ENCODE measurements at regions not wholly inside any gene's neighbourhood (a gene's known extent, or its start where the extent isn't known, plus 50 kb on each side); places are given as distances from the start of the nearest gene placed in this dataset.
"Not testable (repeated sequence)": the region's sequence is repeated elsewhere in the genome, so short reads cannot be mapped to it uniquely, and the experiment has no call there.

GRCh38 chr2:168300460-168300859 is 53.1 kb upstream of the STK39 start:
- DNase-seq (ENCODE audit: low read depth), result no peak

- DNase-seq (ENCODE audit: low read depth), result no peak
Measured at GRCh38 chr2:168304024-168304681, 56.8 kb upstream of the STK39 start.

GRCh38 chr2:168307379-168307778 is 60.0 kb upstream of the STK39 start:
- DNase-seq (ENCODE audit: low read depth), result no peak

GRCh38 chr2:168310580-168310979 is 63.2 kb upstream of the STK39 start:
- no peak for DNase-seq (ENCODE audit: low read depth)

- DNase-seq (ENCODE audit: low read depth), result no peak
Measured at GRCh38 chr2:168311261-168311910, 64.0 kb upstream of the STK39 start.

GRCh38 chr2:168312036-168312822 is 64.8 kb upstream of the STK39 start:
- DNase-seq (ENCODE audit: low read depth), result no peak

- no peak for DNase-seq (ENCODE audit: low read depth)
Measured at GRCh38 chr2:168314236-168314635, 66.8 kb upstream of the STK39 start.

- DNase-seq (ENCODE audit: low read depth), result no peak
Measured at GRCh38 chr2:168315331-168316072, 68.1 kb upstream of the STK39 start.

GRCh38 chr2:168316073-168316440 is 68.7 kb upstream of the STK39 start:
- DNase-seq (ENCODE audit: low read depth), result no peak

- no peak for DNase-seq (ENCODE audit: low read depth)
Measured at GRCh38 chr2:168317282-168317681, 69.9 kb upstream of the STK39 start.

- DNase-seq (ENCODE audit: low read depth), result no peak
Measured at GRCh38 chr2:168320267-168320666, 72.9 kb upstream of the STK39 start.

GRCh38 chr2:168322325-168323007 is 75.1 kb upstream of the STK39 start:
- DNase-seq (ENCODE audit: low read depth), result no peak

- no peak for DNase-seq (ENCODE audit: low read depth)
Measured at GRCh38 chr2:168323529-168324021, 76.2 kb upstream of the STK39 start.

GRCh38 chr2:168326572-168326971 is 79.2 kb upstream of the STK39 start:
- no peak for DNase-seq (ENCODE audit: low read depth)

- no peak for DNase-seq (ENCODE audit: low read depth)
Measured at GRCh38 chr2:168327328-168327727, 79.9 kb upstream of the STK39 start.

- DNase-seq (ENCODE audit: low read depth), result no peak
Measured at GRCh38 chr2:168328421-168328820, 81.0 kb upstream of the STK39 start.

GRCh38 chr2:168330624-168331423 is 83.4 kb upstream of the STK39 start:
- DNase-seq (ENCODE audit: low read depth), result no peak

GRCh38 chr2:168335254-168335653 is 87.9 kb upstream of the STK39 start:
- not testable (repeated sequence) for DNase-seq (ENCODE audit: low read depth)

- DNase-seq (ENCODE audit: low read depth), result peak; percentile 18
Measured at GRCh38 chr2:168336786-168337388, 89.5 kb upstream of the STK39 start.

- DNase-seq (ENCODE audit: low read depth), result no peak
Measured at GRCh38 chr2:168338292-168338691, 90.9 kb upstream of the STK39 start.

All from T-helper 22 cell (primary cell).